SK-N-SH (cell line): ENCODE measurements at regions not wholly inside any gene's neighbourhood (a gene's known extent, or its start where the extent isn't known, plus 50 kb on each side); places are given as distances from the start of the nearest gene placed in this dataset.

Source experiments
- CTCF ChIA-PET: fragments of 300-600, 350-600 bp; formaldehyde crosslinking; extraction: SDS; loops from one replicate; lab custom pipeline; 2021; lab: Yijun Ruan, JAX
- POLR2A ChIA-PET: fragments of 350-600 bp; sonication (Branson Sonifier 250); formaldehyde crosslinking; extraction: SDS; loops from one replicate; lab custom pipeline; 2020; ENCODE audit warnings: antibody characterized with exemption, inconsistent platforms; lab: Yijun Ruan, JAX
- DNase-seq: peaks from one replicate; pipeline ENCODE4 v3.0.0; 2012
- H2AFZ ChIP-seq: fragments of 200-600 bp; sonication (generic); 2 replicates; pipeline ENCODE4 v1.8.1; 2016; ENCODE audit warnings: antibody characterized with exemption, mild to moderate bottlenecking, low read depth
- H3F3A ChIP-seq: fragments of 200-600 bp; sonication (generic); replicated peaks from 2 replicates; pipeline ENCODE3; 2016; ENCODE audit warnings: antibody characterized with exemption, mild to moderate bottlenecking; ENCODE audit not compliant: insufficient read depth
- H3K27ac ChIP-seq, 2 experiments: fragments of 200-500 bp in 1 of 2; fragments of 200-600 bp in 1 of 2; sonication (Bioruptor generic) in 1 of 2; sonication (generic), shearing (Covaris generic) in 1 of 2; 2 replicates each; pipeline versions ENCODE4 v1.5.1 to v1.6.1; 2014 to 2016; ENCODE audit warnings: low read depth in 2 of 2, inconsistent platforms in 1 of 2, low read length in 1 of 2, mild to moderate bottlenecking in 1 of 2, mixed read lengths in 1 of 2
- H3K27me3 ChIP-seq: fragments of 200-600 bp; sonication (generic), shearing (Covaris generic); 2 replicates; pipeline ENCODE4 v1.6.1; 2016; ENCODE audit warnings: mixed run types; ENCODE audit not compliant: insufficient read depth
- H3K36me3 ChIP-seq, 2 experiments: fragments of 200-500 bp in 1 of 2; fragments of 200-600 bp in 1 of 2; sonication (Bioruptor generic) in 1 of 2; sonication (generic) in 1 of 2; replicated peaks in 1 of 2; 2 replicates each; pipeline versions ENCODE3 to v1.5.1; 2014 to 2016; ENCODE audit warnings: low read length in 1 of 2, mild to moderate bottlenecking in 1 of 2; ENCODE audit not compliant: insufficient read depth in 2 of 2, control insufficient read depth in 1 of 2
- H3K4me1 ChIP-seq, 2 experiments: fragments of 200-500 bp in 1 of 2; fragments of 200-600 bp in 1 of 2; sonication (Bioruptor generic) in 1 of 2; sonication (generic), shearing (Covaris generic) in 1 of 2; 2 replicates each; pipeline versions ENCODE4 v1.5.1 to v1.6.1; 2014 to 2016; ENCODE audit warnings: low read depth in 1 of 2, low read length in 1 of 2, mixed run types in 1 of 2; ENCODE audit not compliant: insufficient read depth in 2 of 2, control insufficient read depth in 1 of 2
- H3K4me2 ChIP-seq: fragments of 200-600 bp; sonication (generic), shearing (Covaris generic); 2 replicates; pipeline ENCODE4 v1.6.1; 2017; ENCODE audit warnings: mixed run types
- H3K4me3 ChIP-seq, 2 experiments: fragments of 200-500 bp in 1 of 2; fragments of 200-600 bp in 1 of 2; sonication (Bioruptor generic) in 1 of 2; sonication (generic), shearing (Covaris generic) in 1 of 2; 2 replicates each; pipeline versions ENCODE4 v1.5.1 to v1.8.1; 2014 to 2016; ENCODE audit warnings: low read depth in 2 of 2, inconsistent platforms in 1 of 2, low read length in 1 of 2, mild to moderate bottlenecking in 1 of 2, mixed read lengths in 1 of 2, moderate library complexity in 1 of 2
- H3K79me2 ChIP-seq: fragments of 200-600 bp; sonication (generic); 2 replicates; pipeline ENCODE4 v1.8.1; 2017; ENCODE audit warnings: mild to moderate bottlenecking; ENCODE audit not compliant: insufficient read depth
- H3K9ac ChIP-seq: fragments of 200-600 bp; sonication (generic); 2 replicates; pipeline ENCODE4 v1.6.1; 2017; ENCODE audit warnings: mixed run types
- H3K9me2 ChIP-seq: fragments of 200-600 bp; sonication (generic); 2 replicates; pipeline ENCODE4 v1.6.1; 2017; ENCODE audit warnings: mixed run types
- H3K9me3 ChIP-seq: fragments of 200-600 bp; sonication (generic); 2 replicates; pipeline ENCODE4 v1.6.1; 2017; ENCODE audit warnings: mixed run types, mild to moderate bottlenecking, moderate library complexity
- H4K20me1 ChIP-seq: fragments of 200-600 bp; sonication (generic); 2 replicates; pipeline ENCODE4 v1.6.1; 2017; ENCODE audit warnings: mild to moderate bottlenecking, mixed run types; ENCODE audit not compliant: insufficient read depth
- EP300 ChIP-seq, 2 experiments: IDR thresholded peaks; 2 replicates each; pipeline versions ENCODE4 v1.4.0 to v1.6.1; 2012; ENCODE audit warnings: borderline replicate concordance in 1 of 2, low read depth in 1 of 2, low read length in 1 of 2
- EZH2phosphoT487 ChIP-seq: fragments of 200-600 bp; sonication (generic); IDR thresholded peaks from 2 replicates; pipeline ENCODE4 v1.6.1; 2017; ENCODE audit warnings: low read depth, mixed run types, mild to moderate bottlenecking, antibody characterized with exemption, moderate library complexity, borderline replicate concordance
- GABPA ChIP-seq: IDR thresholded peaks from 2 replicates; pipeline ENCODE4 v1.4.0; 2012; ENCODE audit warnings: low read depth, mild to moderate bottlenecking
- MXI1 ChIP-seq: IDR thresholded peaks from 2 replicates; pipeline ENCODE4 v1.6.1; 2012; ENCODE audit warnings: mild to moderate bottlenecking, low read depth, low read length, improper control_type of control experiment
- NFIC ChIP-seq: IDR thresholded peaks from 2 replicates; pipeline ENCODE4 v1.4.0; 2012; ENCODE audit warnings: borderline replicate concordance
- POLR2AphosphoS5 ChIP-seq: IDR thresholded peaks from 2 replicates; pipeline ENCODE4 v1.6.1; 2012; ENCODE audit warnings: low read depth, low read length
- RAD21 ChIP-seq: IDR thresholded peaks from 2 replicates; pipeline ENCODE4 v1.6.1; 2012; ENCODE audit warnings: mild to moderate bottlenecking, low read length
- RXRA ChIP-seq: IDR thresholded peaks from 2 replicates; pipeline ENCODE4 v1.4.0; 2012; ENCODE audit warnings: low read depth, mild to moderate bottlenecking, borderline replicate concordance
- SMC3 ChIP-seq: IDR thresholded peaks from 2 replicates; pipeline ENCODE4 v1.6.1; 2012; ENCODE audit warnings: low read depth, low read length, improper control_type of control experiment
- WGBS: methylation state at CpG from one replicate; pipeline ENCODE4 v1.1.6; 2017; ENCODE audit warnings: low lambda C conversion rate; 5-methylcytosine and 5-hydroxymethylcytosine counted together
- TF ChIP-seq, protein P1 (sequence below): IDR thresholded peaks from 2 replicates; pipeline ENCODE4 v1.6.1; 2012; ENCODE audit warnings: mild to moderate bottlenecking, low read depth, low read length, moderate library complexity
- TF ChIP-seq, protein P2 (sequence below): IDR thresholded peaks from 2 replicates; pipeline ENCODE4 v1.4.0; 2012; ENCODE audit warnings: low read depth, borderline replicate concordance
- TF ChIP-seq, protein P3 (sequence below): fragments of 150-350 bp; IDR thresholded peaks from 2 replicates; pipeline ENCODE4 v1.6.1; 2016; ENCODE audit warnings: mild to moderate bottlenecking, low read depth, low read length

DNA sequence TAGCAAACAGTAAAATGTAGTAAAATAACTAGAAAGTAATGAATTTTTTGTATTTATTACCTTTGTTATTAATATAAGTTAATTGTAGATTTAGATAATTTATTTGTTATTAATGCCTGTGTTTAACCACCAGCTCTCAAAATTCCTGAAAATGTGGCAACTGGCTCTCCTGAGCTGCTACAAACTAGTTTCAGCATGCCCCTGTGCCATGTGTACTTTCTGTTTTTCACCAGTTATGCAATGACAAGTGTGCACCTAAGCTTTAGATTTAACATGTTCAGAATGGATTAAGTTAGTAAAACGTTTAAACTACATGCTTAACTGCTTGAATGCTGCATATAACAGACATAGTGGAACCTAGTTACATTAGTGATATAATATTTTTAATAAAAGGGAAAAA lies 88.1 kb downstream of the POSTN start:
- WGBS: 5% methylated on average over 1 of the region's 1 CpG
- H3K79me2 ChIP-seq: no peaks in the 10 kb centered on the region
- TF ChIP-seq MXI1 (no peak), GABPA (no peak)
- TF ChIP-seq, protein P1, sequence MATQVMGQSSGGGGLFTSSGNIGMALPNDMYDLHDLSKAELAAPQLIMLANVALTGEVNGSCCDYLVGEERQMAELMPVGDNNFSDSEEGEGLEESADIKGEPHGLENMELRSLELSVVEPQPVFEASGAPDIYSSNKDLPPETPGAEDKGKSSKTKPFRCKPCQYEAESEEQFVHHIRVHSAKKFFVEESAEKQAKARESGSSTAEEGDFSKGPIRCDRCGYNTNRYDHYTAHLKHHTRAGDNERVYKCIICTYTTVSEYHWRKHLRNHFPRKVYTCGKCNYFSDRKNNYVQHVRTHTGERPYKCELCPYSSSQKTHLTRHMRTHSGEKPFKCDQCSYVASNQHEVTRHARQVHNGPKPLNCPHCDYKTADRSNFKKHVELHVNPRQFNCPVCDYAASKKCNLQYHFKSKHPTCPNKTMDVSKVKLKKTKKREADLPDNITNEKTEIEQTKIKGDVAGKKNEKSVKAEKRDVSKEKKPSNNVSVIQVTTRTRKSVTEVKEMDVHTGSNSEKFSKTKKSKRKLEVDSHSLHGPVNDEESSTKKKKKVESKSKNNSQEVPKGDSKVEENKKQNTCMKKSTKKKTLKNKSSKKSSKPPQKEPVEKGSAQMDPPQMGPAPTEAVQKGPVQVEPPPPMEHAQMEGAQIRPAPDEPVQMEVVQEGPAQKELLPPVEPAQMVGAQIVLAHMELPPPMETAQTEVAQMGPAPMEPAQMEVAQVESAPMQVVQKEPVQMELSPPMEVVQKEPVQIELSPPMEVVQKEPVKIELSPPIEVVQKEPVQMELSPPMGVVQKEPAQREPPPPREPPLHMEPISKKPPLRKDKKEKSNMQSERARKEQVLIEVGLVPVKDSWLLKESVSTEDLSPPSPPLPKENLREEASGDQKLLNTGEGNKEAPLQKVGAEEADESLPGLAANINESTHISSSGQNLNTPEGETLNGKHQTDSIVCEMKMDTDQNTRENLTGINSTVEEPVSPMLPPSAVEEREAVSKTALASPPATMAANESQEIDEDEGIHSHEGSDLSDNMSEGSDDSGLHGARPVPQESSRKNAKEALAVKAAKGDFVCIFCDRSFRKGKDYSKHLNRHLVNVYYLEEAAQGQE: no peak
- TF ChIP-seq, protein P2, sequence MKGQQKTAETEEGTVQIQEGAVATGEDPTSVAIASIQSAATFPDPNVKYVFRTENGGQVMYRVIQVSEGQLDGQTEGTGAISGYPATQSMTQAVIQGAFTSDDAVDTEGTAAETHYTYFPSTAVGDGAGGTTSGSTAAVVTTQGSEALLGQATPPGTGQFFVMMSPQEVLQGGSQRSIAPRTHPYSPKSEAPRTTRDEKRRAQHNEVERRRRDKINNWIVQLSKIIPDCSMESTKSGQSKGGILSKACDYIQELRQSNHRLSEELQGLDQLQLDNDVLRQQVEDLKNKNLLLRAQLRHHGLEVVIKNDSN: no peak
- H3K4me3 ChIP-seq: no peak overlapping the region
- DNase-seq: no peak
- no peak overlapping the region for H3K4me2 ChIP-seq
- no peak overlapping the region for H3K9ac ChIP-seq
- H3K27ac ChIP-seq: no peak overlapping the region
- no peaks in the 10 kb centered on the region for H3F3A ChIP-seq
- CTCF ChIA-PET: no interaction called here
- no peaks in the 10 kb centered on the region for H3K4me1 ChIP-seq
- no peaks in the 10 kb centered on the region for H3K9me3 ChIP-seq
- POLR2A ChIA-PET: no interaction called here
- H2AFZ ChIP-seq: peak overlapping the region; percentile 63; the same call in 1 of the 2 replicates
- no peaks in the 10 kb centered on the region for H3K36me3 ChIP-seq
- no peaks in the 10 kb centered on the region for H3K27me3 ChIP-seq
- no peaks in the 10 kb centered on the region for H4K20me1 ChIP-seq
- no peaks in the 10 kb centered on the region for H3K9me2 ChIP-seq

DNA sequence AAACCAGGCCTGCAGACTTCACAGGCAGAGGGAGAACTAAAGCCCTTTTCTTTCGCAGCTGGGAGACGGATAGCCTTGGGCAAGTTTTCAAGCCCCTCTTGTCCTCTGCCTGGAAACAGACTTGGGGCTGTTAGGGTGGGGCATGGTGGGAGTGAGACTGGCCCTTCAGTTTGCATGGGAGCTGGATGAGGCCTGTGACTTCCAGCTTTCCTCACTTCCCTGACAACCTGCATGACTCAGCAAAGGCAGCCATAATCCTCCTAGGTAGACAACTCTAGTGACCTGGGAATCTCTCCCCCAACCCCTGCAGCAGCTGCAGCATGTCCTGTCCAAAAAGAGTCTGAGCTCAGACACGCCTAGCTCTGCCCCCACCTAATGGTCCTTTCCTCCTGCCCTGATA lies 93.0 kb downstream of the POSTN start:
- WGBS: 38% methylated on average over 3 of the region's 3 CpGs
- no peak overlapping the region for H3K27ac ChIP-seq
- no peaks in the 10 kb centered on the region for H4K20me1 ChIP-seq
- POLR2A ChIA-PET: interaction anchor here (0.6 kb wide), 1 partner anchor 338 kb away, joined by 7 read pairs; no protein-coding TSS in a partner anchor
- no peak for DNase-seq
- no peaks in the 10 kb centered on the region for H3K9me2 ChIP-seq
- no peak overlapping the region for H3K9ac ChIP-seq
- no peak overlapping the region for H3K4me3 ChIP-seq
- H3K36me3 ChIP-seq: no peaks in the 10 kb centered on the region
- H3F3A ChIP-seq: peaks cover 18% of the 10 kb centered on the region
- H3K4me1 ChIP-seq: no peaks in the 10 kb centered on the region
- H3K27me3 ChIP-seq: no peaks in the 10 kb centered on the region
- H3K4me2 ChIP-seq: no peak overlapping the region
- no peak overlapping the region for H2AFZ ChIP-seq
- TF ChIP-seq RAD21 (no peak), RXRA (no peak), EZH2phosphoT487 (no peak), NFIC (no peak), POLR2AphosphoS5 (no peak), EP300 (IDR thresholded peaks at IDR 0.05; ENCODE audit: borderline replicate concordance in 1 of 2, low read depth in 1 of 2, low read length in 1 of 2) (no peak), SMC3 (no peak)
- TF ChIP-seq, protein P3, sequence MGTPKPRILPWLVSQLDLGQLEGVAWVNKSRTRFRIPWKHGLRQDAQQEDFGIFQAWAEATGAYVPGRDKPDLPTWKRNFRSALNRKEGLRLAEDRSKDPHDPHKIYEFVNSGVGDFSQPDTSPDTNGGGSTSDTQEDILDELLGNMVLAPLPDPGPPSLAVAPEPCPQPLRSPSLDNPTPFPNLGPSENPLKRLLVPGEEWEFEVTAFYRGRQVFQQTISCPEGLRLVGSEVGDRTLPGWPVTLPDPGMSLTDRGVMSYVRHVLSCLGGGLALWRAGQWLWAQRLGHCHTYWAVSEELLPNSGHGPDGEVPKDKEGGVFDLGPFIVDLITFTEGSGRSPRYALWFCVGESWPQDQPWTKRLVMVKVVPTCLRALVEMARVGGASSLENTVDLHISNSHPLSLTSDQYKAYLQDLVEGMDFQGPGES: no peak
- TF ChIP-seq, all 33 proteins: peak for 0
- Histone ChIP-seq H3K9me3 (no peaks in the 10 kb centered on the region), H3K79me2 (no peaks in the 10 kb centered on the region)
- CTCF ChIA-PET: no interaction called here
